HFF-Myc (cell line): ENCODE measurements at regions not wholly inside any gene's neighbourhood (a gene's known extent, or its start where the extent isn't known, plus 50 kb on each side); places are given as distances from the start of the nearest gene placed in this dataset.
"Not testable (repeated sequence)": the region's sequence is repeated elsewhere in the genome, so short reads cannot be mapped to it uniquely, and the experiment has no call there.

ENCODE experiments used
- DNase-seq: peaks from one replicate; pipeline ENCODE4 v3.0.0-alpha.2; 2011; ENCODE audit warnings: low read depth; ENCODE audit errors: extremely low read depth
- H3K4me3 ChIP-seq: replicated peaks from 2 replicates; pipeline ENCODE4 v1.5.1; 2011; ENCODE audit warnings: low read depth, mild to moderate bottlenecking, control low read depth, low read length
- CTCF ChIP-seq: IDR thresholded peaks from 2 replicates; pipeline ENCODE4 v1.5.1; 2012; ENCODE audit warnings: mild to moderate bottlenecking, low read depth, low read length, control low read depth; ENCODE audit errors: missing control alignments

- DNase-seq, result no peak
- TF ChIP-seq CTCF, result no peak
- no peak overlapping the region for H3K4me3 ChIP-seq
These were observed 331.9 kb upstream of the CCNG1 start for GRCh38 chr5:163105456-163105855.

GRCh38 chr5:163106098-163106497 is 331.3 kb upstream of the CCNG1 start:
- no peak overlapping the region for H3K4me3 ChIP-seq
- DNase-seq, result no peak
- TF ChIP-seq CTCF, result no peak

GRCh38 chr5:163108351-163108750 is 329.0 kb upstream of the CCNG1 start:
- DNase-seq, result no peak
- no peak overlapping the region for H3K4me3 ChIP-seq
- TF ChIP-seq CTCF, result no peak

- TF ChIP-seq CTCF, result no peak
- no peak overlapping the region for H3K4me3 ChIP-seq
- no peak for DNase-seq
These were observed 322.4 kb upstream of the CCNG1 start for GRCh38 chr5:163115011-163115410.

- not testable (repeated sequence) for DNase-seq, H3K4me3 ChIP-seq
These were observed 320.8 kb upstream of the CCNG1 start for GRCh38 chr5:163116618-163117017.

- no peak for TF ChIP-seq CTCF
- H3K4me3 ChIP-seq, result no peak overlapping the region
- DNase-seq, result no peak
These were observed 303.3 kb upstream of the CCNG1 start for GRCh38 chr5:163134061-163134460.

- DNase-seq, result no peak
- TF ChIP-seq CTCF, result no peak
- no peak overlapping the region for H3K4me3 ChIP-seq
These were observed 301.5 kb upstream of the CCNG1 start for GRCh38 chr5:163135849-163136248.
